Kidney glomerular epithelial cell (primary cell): ENCODE measurements at regions not wholly inside any gene's neighbourhood (a gene's known extent, or its start where the extent isn't known, plus 50 kb on each side); places are given as distances from the start of the nearest gene placed in this dataset.
"Not testable (repeated sequence)": the region's sequence is repeated elsewhere in the genome, so short reads cannot be mapped to it uniquely, and the experiment has no call there.

Experiments used
- DNase-seq: peaks from one replicate; lab custom pipeline; 2025; lab: John Stamatoyannopoulos, UW

DNA sequence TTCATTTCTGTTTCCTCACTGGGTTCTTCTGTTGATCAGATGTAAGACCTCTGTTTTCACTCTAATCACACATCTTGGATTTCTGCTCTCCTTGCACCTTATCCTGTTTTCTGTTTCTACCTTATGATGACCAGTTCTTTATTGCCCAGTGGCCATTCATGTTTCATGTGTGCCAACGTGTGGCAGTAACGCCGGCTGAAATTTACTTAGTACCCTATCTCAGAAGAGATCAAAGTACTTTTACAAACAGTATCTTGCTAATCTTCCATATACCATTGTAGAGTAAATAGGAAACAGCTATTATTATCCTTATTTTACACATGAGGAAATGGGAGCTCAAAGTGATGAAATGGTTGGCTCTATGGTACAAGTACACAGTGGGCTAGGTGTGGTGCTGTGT lies 74.0 kb downstream of the GATA3 start:
- DNase-seq = no peak

DNA sequence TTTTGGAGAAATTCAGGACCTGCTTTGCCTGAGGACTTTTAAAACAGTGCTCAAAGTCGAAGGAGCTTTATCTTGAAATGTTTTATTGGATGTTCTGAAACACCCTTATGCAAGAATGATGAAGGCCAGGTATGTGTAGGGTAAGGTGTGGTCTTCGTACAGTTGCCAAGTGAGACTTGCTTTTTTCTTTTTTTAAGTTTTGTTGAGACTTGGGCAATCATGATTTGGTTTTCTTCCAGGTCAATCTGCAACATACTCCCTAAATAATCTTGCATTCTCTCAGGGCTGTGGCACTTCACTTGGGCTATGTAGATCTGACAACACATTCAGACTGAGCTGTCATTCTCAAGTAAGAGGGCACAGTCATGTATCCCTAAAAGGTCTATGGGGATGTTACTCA lies 75.0 kb downstream of the GATA3 start:
- DNase-seq = no peak

DNA sequence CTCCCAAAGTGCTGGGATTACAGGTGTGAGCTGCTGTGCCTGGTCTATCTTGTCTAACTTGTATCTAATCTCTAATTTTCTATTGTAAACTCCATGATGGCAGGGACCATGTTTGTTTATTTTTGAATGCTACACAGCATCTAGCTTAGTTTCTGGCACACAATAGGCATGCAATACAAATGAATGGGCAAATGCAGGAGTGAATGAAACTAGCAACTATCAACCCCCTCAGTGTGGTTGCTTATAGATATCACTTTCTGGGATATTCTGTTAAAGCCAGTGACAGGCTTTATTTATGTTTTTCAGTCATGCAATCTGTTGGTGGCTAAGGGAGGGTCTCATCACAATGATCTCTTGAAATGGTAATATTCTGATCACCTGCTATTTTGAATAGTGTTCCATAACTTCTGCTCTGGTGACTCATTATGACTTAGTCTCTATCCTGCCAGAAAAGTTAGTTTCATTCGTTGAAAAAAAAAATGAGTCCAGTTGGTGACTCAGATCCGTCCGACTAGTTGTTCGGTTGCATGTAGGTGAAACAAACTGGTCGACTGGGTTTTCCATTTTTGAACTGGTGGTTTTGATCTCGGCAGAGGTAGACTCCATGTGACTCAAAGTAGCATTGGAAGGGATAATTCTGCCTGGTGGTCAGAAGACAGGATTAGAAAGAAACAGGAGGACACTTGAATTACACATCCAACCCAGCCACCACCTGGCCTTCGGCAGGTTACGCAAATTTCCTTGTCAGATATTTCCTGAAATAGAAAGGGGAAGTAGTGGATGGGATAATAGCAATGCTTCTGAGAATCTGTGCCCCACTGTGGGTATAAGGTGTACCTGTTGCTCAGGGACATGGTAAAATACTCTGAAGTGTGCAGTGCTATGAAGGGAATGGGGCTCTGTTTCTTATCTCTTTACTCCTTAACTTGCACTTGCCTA lies 76.8 kb downstream of the GATA3 start:
- DNase-seq = no peak

DNA sequence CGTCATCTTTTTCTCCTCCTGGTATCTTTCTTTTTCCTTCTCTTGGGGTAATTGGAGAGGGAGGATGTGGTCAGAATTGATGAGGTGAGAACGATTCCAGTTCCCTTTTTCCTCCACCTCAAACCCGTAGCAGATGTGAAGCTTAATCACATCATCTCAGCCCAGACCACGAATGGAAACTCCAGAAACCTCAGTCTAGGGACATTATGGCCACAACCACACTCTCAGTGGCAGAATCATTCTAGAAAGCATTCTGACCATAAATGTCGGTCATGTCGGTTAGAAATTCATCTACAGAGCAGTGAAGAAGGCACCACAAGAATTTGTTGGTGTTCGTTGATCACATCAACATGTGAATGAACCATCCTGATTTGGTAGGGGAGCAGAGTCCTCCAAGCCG lies 78.7 kb downstream of the GATA3 start:
- no peak for DNase-seq

DNA sequence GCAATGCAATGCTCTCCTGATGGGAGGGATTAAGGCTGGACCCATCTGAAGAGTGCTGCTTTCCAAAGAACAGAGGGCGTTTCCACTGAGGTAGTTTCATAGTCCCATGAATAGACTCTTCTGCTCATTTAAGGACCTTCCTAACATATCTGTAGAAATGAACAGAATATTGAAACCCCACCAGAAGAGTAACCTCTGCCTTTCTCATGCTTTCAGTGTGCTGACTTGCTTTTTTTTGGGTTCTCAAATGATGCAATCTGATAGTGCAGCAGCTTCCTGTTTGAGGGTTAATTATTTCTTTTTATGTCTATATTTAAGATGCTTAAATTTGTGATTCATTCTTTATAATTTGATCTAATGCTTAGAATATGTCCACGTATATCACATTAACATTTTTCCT lies 82.2 kb downstream of the GATA3 start:
- no peak for DNase-seq

DNA sequence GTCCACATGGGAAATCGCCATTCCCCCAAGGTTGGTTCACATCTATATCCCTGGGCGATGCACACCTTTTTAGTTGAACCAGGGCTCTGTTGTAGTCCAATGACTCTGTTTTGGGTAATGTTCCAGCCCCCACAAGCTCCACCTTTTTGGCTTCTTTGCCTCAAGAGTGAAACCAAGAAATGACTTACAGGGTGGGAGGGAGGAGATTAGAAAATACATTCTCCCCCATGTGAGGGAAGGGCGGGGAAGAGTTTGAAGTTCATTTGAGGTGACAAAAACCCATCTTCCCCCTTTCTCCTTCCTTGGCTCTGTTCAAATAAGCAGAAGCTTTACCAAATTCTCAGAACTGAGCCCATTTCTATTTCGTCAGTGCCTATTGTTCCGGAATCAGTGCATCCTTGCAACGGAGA lies 82.8 kb downstream of the GATA3 start:
- no peak for DNase-seq

DNA sequence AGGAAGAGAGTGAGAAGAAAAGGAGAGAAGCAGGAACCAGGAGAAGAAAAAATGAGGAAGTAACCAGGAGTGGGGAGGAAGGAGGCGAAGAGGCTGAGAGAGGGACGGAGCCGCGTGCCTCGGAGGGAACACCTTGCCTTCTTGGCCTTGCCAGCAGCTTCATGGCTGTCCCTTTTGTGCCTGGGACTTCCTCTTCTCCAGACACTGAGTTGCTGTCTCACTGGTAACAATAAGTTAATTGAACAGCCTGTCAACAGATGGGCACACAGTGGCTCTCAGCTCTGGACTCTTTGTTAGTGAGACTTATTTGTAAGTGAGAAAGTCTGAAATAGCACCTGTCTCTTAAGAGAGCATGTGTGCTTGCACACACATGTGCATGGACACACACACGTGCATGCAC lies 83.2 kb downstream of the GATA3 start:
- no peak for DNase-seq

DNA sequence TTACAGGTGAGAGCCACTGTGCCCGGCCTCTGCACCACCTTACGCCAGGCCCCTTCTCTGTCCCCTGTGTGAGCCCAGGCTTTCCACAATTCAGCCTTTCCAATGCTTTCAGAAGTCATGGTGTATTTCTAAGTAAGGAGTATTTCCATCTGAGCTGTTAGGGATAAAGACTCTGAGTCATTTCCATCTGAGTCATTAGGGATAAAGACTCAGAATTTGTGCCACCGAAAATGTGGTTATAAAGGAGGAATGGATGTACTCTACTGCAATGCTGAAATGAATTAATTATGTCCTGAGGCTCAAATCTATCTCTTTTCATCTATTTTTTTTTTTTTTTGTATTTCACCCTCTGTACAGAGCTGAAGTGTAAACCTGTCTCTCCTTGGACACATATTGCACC lies 84.0 kb downstream of the GATA3 start:
- DNase-seq = no peak

DNA sequence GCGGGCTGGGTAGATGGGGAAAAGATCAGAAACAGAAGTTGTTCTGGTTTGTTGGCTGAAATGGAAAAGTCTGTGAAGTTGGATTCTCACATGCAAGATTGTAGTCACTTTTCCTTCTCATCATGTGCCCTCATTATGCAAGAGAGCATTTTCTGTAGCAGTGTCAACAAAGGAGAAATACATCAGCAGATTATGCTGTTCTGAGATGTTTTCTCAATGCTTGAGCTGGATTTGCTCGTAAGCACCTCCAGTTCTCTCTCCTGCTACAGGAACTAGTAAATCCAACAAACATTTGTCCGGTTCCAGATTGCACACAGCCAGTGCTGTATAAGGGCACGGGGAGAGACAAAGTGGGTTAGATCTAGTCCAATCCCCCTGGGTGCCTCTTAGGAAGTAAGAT lies 90.0 kb downstream of the GATA3 start:
- no peak for DNase-seq

DNA sequence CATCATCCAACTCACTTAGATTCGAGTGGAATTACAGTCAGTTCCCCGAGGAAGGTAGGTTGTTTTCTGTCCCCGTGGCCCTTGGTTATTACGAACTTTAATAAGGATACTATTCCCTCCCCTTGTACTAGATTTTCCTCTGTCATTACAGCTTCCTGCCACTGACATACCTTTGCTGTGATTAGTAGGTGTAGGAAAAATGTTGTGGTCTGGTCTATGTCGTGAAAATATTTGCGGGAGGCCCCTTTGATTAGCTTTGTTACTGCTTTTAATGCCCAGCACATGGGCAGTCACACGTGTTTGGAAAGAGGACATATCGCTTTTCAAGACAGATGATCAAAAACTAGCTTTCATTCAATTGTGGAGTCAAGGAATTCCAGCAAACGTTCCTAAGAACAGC lies 92.2 kb downstream of the GATA3 start:
- no peak for DNase-seq

DNA sequence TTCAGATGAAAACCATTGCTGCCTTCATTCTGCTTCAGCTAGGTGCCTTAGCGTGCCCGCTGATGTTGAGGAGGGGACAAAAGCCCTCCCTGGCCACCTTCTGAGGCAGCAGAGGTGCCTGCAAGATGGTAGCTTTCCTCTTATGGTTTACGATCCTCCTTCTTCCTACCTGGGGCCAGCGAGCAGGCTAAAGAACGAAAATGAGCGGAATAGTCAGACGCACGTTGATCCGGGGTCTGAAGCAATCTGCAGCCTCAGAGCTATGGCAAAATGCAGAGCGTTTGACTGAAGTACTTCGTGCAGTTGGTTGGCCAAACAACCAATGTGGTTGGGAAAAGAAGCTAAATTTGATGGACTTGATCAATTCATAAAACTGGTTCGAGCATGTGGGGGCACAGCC lies 95.5 kb downstream of the GATA3 start:
- DNase-seq = no peak

DNA sequence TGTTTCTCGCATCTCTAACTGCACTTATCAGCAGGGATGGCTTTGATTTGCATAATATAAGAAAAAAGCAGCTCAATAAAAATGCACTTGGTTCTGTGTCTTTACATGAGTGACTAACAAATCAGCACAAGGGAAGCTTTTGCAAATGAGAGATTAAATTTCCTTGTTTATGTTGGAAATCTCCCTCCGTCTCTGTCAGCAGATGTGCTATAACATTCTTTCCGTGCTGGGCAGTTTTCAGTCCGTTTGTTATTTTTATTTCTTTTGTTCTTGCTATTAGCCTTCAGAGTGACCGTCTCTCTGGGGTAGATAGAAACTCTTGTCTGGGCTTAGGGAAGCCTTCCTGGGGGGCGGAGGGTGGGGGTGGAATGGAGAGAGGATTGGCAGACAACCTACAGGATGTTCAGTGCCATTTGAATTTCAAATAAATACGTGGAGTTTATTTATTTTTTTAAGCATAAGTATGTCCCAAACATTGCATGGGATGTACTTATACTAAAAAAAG lies 96.0 kb downstream of the GATA3 start:
- no peak for DNase-seq

DNA sequence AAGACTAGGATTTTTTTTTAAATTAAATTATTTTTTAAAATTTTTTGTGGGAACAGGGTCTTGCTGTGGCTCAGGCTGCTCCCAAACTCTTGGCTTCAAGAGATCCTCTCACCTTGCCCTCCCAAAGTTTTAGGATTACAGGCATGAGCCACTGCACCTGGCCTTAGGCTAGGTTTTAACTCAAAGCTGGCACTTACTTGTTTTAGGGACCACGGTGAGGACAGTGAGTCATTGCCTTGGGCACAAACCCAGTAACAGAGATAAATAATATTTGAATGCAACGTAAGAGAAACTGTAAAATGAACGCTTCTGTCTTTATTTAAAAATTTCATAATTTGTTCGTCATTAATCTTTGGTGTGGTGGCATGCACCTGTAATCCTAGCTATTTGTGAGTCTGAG lies 96.6 kb downstream of the GATA3 start:
- no peak for DNase-seq

DNA sequence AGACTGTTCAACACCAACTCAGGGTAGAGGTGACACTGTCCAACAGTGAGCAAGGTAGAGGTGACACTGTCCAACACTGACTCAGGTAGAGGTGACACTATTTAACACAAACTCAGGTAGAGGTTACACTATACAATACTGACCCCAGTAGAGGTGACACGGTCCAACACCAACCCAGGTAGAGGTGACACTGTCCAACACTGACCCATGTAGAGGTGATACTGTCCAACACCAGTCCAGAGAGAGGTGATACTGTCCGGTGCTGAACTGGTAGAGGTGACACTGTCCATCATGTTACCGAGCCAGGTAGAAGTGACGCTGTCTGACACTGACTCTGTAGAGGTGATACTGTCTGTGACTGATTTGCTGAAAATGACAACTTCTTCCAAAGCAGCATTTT lies 102.4 kb downstream of the GATA3 start:
- DNase-seq = no peak

DNA sequence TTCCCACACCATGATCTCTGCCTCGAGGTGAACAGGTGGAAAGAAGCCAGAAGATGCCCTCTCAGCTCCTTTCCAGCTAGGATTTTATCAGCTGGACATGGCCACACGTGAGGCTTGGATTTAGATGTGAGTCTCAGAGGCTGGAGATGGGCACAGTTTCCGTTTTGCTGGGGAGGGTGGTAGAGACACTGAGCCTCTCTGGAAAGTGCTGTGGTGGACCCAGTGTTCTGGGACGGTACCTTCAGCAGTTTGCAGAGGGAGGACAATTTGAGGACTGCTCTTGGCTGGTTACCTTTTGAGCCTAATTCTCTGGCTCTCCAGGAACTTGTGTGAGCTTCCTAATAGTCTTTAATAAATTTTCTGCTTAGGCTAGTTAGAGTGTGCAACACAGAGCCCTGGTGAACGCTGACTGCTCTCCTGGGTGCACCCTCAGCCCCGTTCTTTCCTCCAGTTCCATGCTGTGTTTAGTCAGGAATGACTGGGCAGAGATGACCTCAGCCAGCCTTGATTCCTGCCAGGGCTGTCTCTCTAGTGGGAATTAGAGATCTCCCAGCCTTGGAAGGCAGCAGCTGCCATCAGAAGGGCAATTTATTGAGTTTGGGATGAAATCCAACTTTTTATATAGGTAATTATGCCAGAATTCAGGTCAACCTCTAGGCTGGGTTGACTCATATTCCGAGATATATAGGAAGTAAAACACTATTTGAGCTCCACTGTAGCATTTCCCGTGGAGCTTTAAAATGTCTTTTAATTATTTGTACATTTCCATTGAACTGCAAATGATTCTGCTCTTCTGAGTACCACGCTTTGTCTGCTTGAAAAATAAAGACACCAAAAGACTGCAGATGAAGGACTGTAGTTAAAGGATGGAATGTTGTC lies 103.9 kb downstream of the GATA3 start:
- DNase-seq = no peak

DNA sequence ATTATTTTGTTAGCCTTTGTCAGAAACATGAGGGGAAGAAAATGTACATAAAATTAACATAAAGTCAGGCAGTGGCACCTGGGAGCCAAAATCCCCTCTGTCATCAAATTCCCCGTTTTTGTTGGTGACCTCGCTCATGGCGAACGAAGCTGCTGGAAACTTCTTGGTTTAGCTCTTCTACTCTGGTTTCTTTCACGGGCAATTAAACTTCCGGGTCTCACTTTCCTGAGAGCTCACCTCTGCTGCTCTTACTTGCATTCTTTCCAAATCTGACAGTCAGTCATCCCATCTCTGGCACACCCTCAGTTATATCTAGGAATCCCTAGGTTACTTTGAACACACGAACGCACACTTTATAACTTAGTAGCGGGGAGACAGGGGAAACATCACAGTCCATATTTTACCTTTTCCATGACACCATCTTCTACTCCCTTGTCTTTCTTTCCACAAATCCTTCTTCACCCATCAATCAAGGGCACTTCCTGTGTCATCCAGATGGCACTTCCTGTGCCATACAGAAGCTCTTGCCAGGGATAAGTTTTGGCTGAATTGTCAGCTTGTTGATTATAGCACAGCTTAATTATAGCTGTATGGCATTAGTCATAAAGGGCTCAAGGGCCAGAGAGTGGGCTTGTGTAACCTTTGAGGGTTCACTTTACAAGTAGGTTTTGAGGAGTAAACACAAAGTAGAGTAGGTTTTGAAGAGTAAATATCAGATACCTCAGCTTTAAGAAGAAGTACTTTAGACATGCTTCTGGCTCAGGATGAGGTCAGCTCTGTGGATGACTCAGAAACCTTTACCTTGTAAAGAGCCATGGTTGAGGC lies 105.1 kb downstream of the GATA3 start:
- DNase-seq = no peak

DNA sequence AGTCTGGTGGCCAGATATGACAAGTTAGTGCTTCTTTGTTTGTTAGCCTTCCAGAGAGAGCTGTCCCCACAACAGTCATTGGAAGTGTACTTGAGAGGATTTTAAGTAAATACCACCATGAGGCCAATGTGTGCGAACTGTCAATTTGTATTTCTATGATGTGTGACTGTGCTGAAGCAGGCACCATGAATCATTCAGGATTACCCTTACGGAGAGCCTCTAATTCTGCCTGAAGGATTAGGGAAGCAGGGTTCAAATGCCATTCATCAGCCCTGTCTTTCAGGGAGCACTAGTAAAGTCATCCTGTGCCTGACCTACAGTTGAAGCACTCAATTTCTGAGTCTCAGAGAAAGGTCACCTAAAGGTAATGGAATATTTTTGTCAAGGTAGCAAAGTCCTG lies 109.3 kb downstream of the GATA3 start:
- no peak for DNase-seq

DNA sequence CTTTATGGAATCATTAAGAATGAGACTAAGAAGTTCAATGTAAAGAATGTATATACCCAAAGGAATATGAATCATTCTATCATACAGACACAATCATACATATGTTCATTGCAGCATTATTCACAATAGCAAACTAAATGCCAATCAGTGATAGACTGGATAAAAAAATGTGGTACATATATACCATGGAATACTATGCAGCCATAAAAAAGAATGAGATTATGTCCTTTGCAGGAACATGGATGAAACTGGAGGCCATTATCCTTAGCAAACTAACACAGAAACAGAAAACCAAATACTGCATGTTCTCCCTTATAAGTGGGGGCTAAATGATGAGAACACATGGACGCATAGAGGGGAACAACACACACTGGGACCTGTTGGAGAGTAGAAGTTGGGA lies 110.2 kb downstream of the GATA3 start:
- DNase-seq = not testable (repeated sequence)

DNA sequence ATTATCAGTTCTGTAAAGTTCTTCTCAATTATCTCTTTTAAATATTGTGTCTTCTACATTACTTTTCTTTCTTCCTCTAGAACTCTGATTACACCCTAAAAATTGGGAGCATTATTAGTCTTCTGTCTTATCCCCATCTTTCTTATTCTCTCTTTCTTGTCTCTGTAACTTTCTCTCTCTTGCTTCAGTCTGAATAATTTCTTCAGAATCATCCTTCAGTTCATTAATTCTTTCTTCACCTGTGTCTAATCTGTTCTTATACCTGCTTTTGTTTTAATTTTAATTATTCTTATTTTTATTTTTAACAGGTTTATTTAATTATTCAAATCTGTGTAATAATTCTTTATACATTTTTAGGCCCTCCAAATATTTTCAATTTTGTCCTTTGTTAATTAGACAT lies 114.3 kb downstream of the GATA3 start:
- DNase-seq = no peak

DNA sequence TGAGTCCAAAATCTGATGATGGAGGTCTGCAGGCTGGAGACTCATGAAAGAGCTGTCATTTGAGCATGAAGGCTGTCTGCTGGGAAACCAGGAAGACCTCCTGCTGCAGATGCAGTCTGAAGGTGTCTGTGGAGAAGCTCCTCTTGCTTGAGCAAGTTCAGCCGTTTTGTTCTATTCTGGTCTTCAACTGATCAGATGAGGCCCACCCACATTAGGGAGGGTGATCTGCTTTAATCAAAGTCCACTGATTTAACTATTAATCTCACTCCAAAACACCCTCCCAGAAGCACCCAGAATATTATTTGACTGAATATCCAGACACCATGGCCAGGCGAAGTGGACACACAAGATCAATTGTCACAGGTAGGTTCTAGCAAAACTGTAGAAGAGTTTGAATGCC lies 116.5 kb downstream of the GATA3 start:
- DNase-seq = no peak

DNA sequence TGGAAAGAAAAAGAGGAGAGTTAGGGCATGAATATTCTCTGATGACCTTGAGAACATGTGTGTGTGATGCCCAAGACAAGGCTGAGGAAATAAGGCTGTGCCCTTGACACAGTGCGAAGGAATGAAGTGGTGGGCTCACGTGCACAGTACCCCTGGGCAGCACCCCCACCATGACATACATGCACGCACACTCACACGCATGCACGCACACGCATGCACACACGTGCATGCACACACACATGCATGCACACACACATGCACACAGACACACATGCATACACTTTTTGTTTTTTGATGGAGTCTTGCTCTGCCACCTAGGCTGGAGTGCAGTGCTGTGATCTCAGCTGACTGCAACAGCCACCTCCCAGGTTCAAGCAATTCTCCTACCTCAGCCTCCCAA lies 118.1 kb downstream of the GATA3 start:
- DNase-seq = no peak

DNA sequence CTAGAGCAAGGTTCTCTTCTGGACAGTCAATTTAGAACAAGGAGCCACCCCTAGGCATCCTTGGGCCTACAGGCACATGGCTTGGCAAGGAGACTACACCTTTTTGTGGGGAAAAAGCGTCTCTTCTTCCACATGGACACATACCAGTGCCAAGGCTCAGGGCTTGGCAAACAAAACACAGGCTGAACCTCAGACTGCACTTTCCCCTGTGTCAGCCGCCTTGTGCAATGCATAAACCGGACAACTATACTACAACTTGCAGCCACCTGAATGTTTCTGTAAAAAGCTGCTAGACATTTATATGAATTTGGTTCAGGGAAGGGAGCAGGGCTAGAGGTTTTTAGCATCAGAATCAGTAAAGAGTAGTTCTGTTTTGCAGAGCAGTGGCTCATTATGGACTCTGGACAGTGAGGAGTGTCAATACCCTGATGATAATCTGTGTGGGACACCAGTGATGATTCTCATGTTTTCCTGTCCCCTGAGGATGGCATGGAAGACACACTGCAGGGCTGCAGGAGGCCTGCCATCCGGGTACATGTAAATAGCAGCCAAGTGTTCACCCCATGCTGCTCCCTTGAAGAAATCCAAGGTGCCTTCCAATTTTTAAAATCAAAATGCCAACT lies 118.9 kb downstream of the GATA3 start:
- no peak for DNase-seq
